Right lobe of liver (tissue), 4 donors: ENCODE measurements at regions not wholly inside any gene's neighbourhood (a gene's known extent, or its start where the extent isn't known, plus 50 kb on each side); places are given as distances from the start of the nearest gene placed in this dataset.

Source experiments
- POLR2A ChIP-seq: fragments of 450-650 bp; IDR thresholded peaks from one replicate; pipeline ENCODE4 v1.6.1; 2017; ENCODE audit warnings: antibody characterized with exemption, mild to moderate bottlenecking
- TF ChIP-seq, protein P1 (sequence below), 4 donors: fragments of 200-600 bp in 3 of 4; fragments of 450-650 bp in 1 of 4; IDR thresholded peaks; one replicate each; pipeline versions ENCODE4 v1.5.1 to v1.8.0; 2016 to 2022; ENCODE audit warnings: antibody characterized with exemption in 4 of 4, mild to moderate bottlenecking in 2 of 4
- donor health status: DM: no; HTN: no; CAD: no.
- donor health status: DM: no; HTN: no; CAD: no.
- donor health status: DM: no; HTN: yes; CAD: no.

DNA sequence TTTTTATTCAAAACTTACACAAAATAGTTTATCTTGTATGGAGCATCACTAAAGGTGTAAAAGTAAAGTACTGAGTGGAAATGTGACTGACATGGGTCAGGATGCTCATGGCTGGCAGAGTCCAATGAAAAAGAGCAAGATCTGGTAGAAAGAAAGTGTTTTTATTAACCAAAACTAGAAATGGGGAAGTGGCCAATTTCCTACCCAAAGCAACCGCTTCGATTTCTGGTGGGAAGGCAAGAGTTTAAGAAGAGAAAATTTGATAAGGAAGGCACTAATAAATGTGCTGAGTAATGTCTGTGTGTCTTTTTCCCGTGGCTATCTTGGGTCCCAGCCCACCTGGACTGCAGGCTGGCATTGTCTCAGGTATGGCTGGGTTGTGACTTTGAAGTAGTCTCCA lies 277.7 kb downstream of the ANKRD7 start:
- TF ChIP-seq, protein P1, sequence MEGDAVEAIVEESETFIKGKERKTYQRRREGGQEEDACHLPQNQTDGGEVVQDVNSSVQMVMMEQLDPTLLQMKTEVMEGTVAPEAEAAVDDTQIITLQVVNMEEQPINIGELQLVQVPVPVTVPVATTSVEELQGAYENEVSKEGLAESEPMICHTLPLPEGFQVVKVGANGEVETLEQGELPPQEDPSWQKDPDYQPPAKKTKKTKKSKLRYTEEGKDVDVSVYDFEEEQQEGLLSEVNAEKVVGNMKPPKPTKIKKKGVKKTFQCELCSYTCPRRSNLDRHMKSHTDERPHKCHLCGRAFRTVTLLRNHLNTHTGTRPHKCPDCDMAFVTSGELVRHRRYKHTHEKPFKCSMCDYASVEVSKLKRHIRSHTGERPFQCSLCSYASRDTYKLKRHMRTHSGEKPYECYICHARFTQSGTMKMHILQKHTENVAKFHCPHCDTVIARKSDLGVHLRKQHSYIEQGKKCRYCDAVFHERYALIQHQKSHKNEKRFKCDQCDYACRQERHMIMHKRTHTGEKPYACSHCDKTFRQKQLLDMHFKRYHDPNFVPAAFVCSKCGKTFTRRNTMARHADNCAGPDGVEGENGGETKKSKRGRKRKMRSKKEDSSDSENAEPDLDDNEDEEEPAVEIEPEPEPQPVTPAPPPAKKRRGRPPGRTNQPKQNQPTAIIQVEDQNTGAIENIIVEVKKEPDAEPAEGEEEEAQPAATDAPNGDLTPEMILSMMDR (IDR thresholded peaks at IDR 0.05) = no peak
- TF ChIP-seq POLR2A = no peak
